CD4-positive, alpha-beta memory T cell (primary cell): ENCODE measurements at regions not wholly inside any gene's neighbourhood (a gene's known extent, or its start where the extent isn't known, plus 50 kb on each side); places are given as distances from the start of the nearest gene placed in this dataset.
"Not testable (repeated sequence)": the region's sequence is repeated elsewhere in the genome, so short reads cannot be mapped to it uniquely, and the experiment has no call there.

Experiments
- CTCF ChIA-PET: fragments of 350-600 bp; sonication (Branson Sonifier 250); formaldehyde crosslinking; loops from one replicate; lab custom pipeline; 2021; ENCODE audit warnings: inconsistent platforms; ENCODE audit not compliant: partially characterized antibody; lab: Charles Lee
- POLR2A ChIA-PET: fragments of 350-600 bp; sonication (Branson Sonifier 250); formaldehyde crosslinking; loops from one replicate; lab custom pipeline; 2021; ENCODE audit not compliant: partially characterized antibody; lab: Charles Lee
- DNase-seq, 5 donors: peaks; one replicate each; pipeline versions ENCODE4 v3.0.0 to v3.0.0-alpha.2; 2020 to 2022; ENCODE audit warnings: mixed read lengths in 1 of 5
- H3K27ac ChIP-seq: one replicate; pipeline ENCODE4 v1.7.0; 2013; ENCODE audit warnings: low read depth, low read length
- H3K27me3 ChIP-seq: 2 replicates; pipeline ENCODE4 v1.7.0; 2013; ENCODE audit warnings: mild to moderate bottlenecking, low read length, moderate library complexity; ENCODE audit not compliant: insufficient read depth
- H3K36me3 ChIP-seq: 2 replicates; pipeline ENCODE4 v1.7.0; 2013; ENCODE audit warnings: mild to moderate bottlenecking, low read length, moderate library complexity; ENCODE audit not compliant: insufficient read depth
- H3K4me1 ChIP-seq: 2 replicates; pipeline ENCODE4 v1.7.0; 2013; ENCODE audit warnings: mild to moderate bottlenecking, low read length, moderate library complexity; ENCODE audit not compliant: insufficient read depth
- H3K4me3 ChIP-seq, 2 donors: one replicate each; pipeline ENCODE4 v1.7.0; 2013; ENCODE audit warnings: low read length in 2 of 2, mild to moderate bottlenecking in 1 of 2
- H3K9me3 ChIP-seq, 2 donors: one replicate each; pipeline ENCODE4 v1.7.0; 2013; ENCODE audit warnings: low read length in 2 of 2, control low read depth in 1 of 2; ENCODE audit not compliant: control insufficient read depth in 1 of 2
- H3K27ac Mint-ChIP-seq, 7 donors: one replicate each; pipeline ENCODE4 v1.8.0; 2020 to 2021; ENCODE audit warnings: mixed read lengths in 7 of 7, mild to moderate bottlenecking in 6 of 7, inconsistent platforms in 3 of 7, moderate library complexity in 3 of 7
- H3K27me3 Mint-ChIP-seq, 2 donors: one replicate each; pipeline ENCODE4 v1.8.0; 2020 to 2021; ENCODE audit warnings: mixed read lengths in 2 of 2
- H3K36me3 Mint-ChIP-seq, 2 donors: one replicate each; pipeline ENCODE4 v1.8.0; 2020 to 2021; ENCODE audit warnings: mixed read lengths in 2 of 2, inconsistent platforms in 1 of 2, mild to moderate bottlenecking in 1 of 2
- H3K4me1 Mint-ChIP-seq, 4 donors: one replicate each; pipeline ENCODE4 v1.8.0; 2020 to 2021; ENCODE audit warnings: mixed read lengths in 4 of 4, mild to moderate bottlenecking in 1 of 4
- H3K4me3 Mint-ChIP-seq, 8 donors: one replicate each; pipeline ENCODE4 v1.8.0; 2020 to 2021; ENCODE audit warnings: mixed read lengths in 8 of 8, mild to moderate bottlenecking in 7 of 8, moderate library complexity in 6 of 8, inconsistent platforms in 3 of 8
- H3K9me3 Mint-ChIP-seq, 8 donors: one replicate each; pipeline ENCODE4 v1.8.0; 2020 to 2021; ENCODE audit warnings: mixed read lengths in 8 of 8, mild to moderate bottlenecking in 5 of 8, inconsistent platforms in 3 of 8, moderate library complexity in 1 of 8
- intact Hi-C: fragments of 100-400 bp; cut with micrococcal nuclease; formaldehyde crosslinking; loops from one replicate; pipeline ENCODE4 v1.15.1; 2023

DNA sequence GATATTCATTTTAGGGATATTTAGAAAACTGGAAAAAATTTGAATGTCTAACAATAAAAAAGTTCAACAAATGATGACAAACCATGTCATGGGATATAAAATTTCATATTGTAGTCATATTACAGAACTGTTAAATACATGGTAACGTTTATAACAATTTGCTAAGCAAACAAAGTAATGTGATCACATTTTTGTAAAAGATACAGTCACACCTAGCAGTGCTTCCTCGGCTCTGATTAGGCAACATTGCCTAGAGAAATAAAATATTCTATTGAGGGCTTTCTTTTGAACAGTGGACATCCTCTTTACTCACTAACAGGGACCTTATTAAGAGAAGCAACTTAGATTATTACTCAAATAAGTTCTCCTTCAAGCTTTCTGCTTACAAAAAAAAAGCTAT lies 605.5 kb downstream of the GATA3 start:
- Histone ChIP-seq H3K4me1 (no peaks in the 10 kb centered on the region), H3K4me3 (no peak overlapping the region), H3K27ac (no peak overlapping the region), H3K27me3 (no peaks in the 10 kb centered on the region), H3K9me3 (no peaks in the 10 kb centered on the region), H3K36me3 (no peaks in the 10 kb centered on the region)
- Mint-ChIP-seq H3K4me1 (no peaks in the 10 kb centered on the region), H3K27me3 (peaks cover 0 to 8% of the 10 kb centered on the region in 2 donors), H3K4me3 (no peak overlapping the region), H3K27ac (no peak overlapping the region), H3K9me3 (peaks cover 0 to 6% (median 0%) of the 10 kb centered on the region in 8 donors), H3K36me3 (no peaks in the 10 kb centered on the region)
- intact Hi-C loops: no loop called here
- CTCF ChIA-PET: no interaction called here
- POLR2A ChIA-PET: no interaction called here
- no peak for DNase-seq

DNA sequence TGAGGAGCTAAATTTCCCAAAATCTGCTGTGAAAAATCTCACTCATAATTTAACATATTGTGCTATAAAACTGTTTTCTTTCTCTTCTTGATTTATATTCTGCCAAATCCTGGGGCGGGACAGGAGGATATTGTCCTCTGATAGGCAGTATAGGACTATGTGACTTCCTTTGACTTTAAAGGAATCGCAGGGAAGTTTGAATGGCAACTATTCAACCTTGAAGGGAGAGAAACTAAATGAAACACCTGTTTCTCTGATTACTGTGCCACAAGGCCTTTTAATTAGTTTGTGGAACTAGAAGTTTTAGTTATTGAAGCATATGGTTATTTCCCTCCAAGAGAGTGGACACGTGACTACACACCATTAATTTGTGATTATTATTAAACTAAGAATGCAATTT lies 607.4 kb downstream of the GATA3 start:
- POLR2A ChIA-PET: no interaction called here

DNA sequence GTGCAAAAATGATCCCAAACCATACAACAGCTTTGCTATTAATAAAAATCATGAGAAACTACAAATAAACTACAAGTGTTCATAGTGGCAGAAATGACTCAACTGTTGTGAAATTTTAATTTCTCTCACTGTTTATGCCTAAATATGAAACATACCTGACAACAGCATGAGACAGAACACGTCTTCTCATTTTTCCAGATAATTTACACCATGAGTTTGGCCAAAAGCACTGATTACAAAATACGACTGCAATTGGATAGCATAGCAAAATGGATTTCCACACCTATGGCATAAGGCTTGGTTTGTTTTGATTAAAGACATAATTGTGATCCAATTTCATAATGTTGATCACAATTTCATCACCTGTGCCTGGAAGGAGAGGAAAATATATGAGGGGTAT lies 608.6 kb downstream of the GATA3 start:
- no peak overlapping the region for H3K4me3 ChIP-seq
- H3K4me1 Mint-ChIP-seq: no peaks in the 10 kb centered on the region
- H3K27me3 ChIP-seq: no peaks in the 10 kb centered on the region
- no peaks in the 10 kb centered on the region for H3K9me3 ChIP-seq
- peaks cover 0 to 7% (median 3%) of the 10 kb centered on the region in 8 donors for H3K9me3 Mint-ChIP-seq
- no peak for DNase-seq
- intact Hi-C loops: no loop called here
- H3K36me3 ChIP-seq: no peaks in the 10 kb centered on the region
- ChIA-PET CTCF (no interaction called here), POLR2A (no interaction called here)
- H3K4me3 Mint-ChIP-seq: no peak overlapping the region
- no peaks in the 10 kb centered on the region for H3K4me1 ChIP-seq
- H3K27ac Mint-ChIP-seq: no peak overlapping the region
- H3K36me3 Mint-ChIP-seq: no peaks in the 10 kb centered on the region
- H3K27me3 Mint-ChIP-seq: peaks cover 0 to 5% of the 10 kb centered on the region in 2 donors
- no peak overlapping the region for H3K27ac ChIP-seq

More for the DNA sequence above, 607.4 kb downstream of the GATA3 start:
- H3K4me1 ChIP-seq: no peaks in the 10 kb centered on the region
- H3K4me3 ChIP-seq: no peak overlapping the region
- no peak for DNase-seq
- H3K27ac ChIP-seq: no peak overlapping the region
- H3K27me3 Mint-ChIP-seq: peaks cover 0 to 3% of the 10 kb centered on the region in 2 donors
- CTCF ChIA-PET: no interaction called here
- H3K9me3 ChIP-seq: no peaks in the 10 kb centered on the region
- no peaks in the 10 kb centered on the region for H3K27me3 ChIP-seq
- intact Hi-C loops: no loop called here
- no peak overlapping the region for H3K4me3 Mint-ChIP-seq
- H3K27ac Mint-ChIP-seq: no peak overlapping the region
- no peaks in the 10 kb centered on the region for H3K36me3 Mint-ChIP-seq
- no peaks in the 10 kb centered on the region for H3K4me1 Mint-ChIP-seq
- peaks cover 0 to 6% (median 0%) of the 10 kb centered on the region in 8 donors for H3K9me3 Mint-ChIP-seq
- no peaks in the 10 kb centered on the region for H3K36me3 ChIP-seq

DNA sequence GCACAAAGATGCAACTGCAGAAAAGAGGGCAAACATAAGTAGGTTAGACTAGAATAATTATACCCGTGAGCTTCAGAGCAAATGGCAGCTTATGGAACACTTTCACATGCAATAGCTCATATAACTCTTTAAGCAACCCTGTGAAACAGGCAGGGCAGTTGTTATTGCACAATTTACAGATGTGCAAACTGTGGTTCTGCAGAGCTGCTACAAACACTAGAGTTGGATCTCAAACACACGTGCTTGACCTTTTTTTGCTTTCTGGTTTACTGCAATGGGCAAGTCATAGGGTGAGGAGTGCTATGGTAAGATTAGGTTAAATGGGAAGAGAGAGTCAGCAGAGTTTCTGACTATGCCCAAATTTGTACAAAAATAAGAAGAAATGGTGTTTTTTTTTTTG lies 610.8 kb downstream of the GATA3 start:
- no peaks in the 10 kb centered on the region for H3K4me1 ChIP-seq
- intact Hi-C loops: no loop called here
- no peaks in the 10 kb centered on the region for H3K9me3 ChIP-seq
- H3K36me3 ChIP-seq: no peaks in the 10 kb centered on the region
- DNase-seq: no peak
- Mint-ChIP-seq H3K27ac (no peak overlapping the region), H3K36me3 (no peaks in the 10 kb centered on the region), H3K9me3 (peaks cover 0 to 10% (median 4%) of the 10 kb centered on the region in 8 donors), H3K27me3 (peaks cover 0 to 2% of the 10 kb centered on the region in 2 donors), H3K4me1 (no peaks in the 10 kb centered on the region), H3K4me3 (no peak overlapping the region)
- POLR2A ChIA-PET: no interaction called here
- H3K27me3 ChIP-seq: no peaks in the 10 kb centered on the region
- no peak overlapping the region for H3K4me3 ChIP-seq
- CTCF ChIA-PET: no interaction called here
- H3K27ac ChIP-seq: no peak overlapping the region

DNA sequence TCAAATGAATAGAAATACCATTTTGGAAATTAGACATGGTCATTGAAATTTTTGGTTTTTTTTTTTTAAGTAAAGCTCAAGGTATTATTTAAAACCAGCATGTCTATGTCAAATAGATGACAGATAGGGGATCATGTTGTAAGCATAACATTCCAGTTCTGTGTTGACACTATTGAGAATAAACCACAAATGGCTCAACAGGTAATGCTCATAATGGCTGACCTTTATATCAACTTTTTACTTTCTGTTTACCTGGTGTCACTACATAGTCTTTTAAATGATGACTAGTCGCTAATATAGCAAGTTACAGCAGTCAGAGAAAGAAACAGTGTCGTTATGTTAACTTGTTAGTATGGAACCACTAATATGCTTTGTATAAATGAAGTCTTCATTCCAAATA lies 616.0 kb downstream of the GATA3 start:
- no peaks in the 10 kb centered on the region for H3K36me3 Mint-ChIP-seq
- POLR2A ChIA-PET: no interaction called here
- H3K4me1 Mint-ChIP-seq: no peaks in the 10 kb centered on the region
- H3K27ac ChIP-seq: no peak overlapping the region
- peaks cover 0 to 15% (median 8%) of the 10 kb centered on the region in 8 donors for H3K9me3 Mint-ChIP-seq
- no peak overlapping the region for H3K4me3 Mint-ChIP-seq
- no peaks in the 10 kb centered on the region for H3K27me3 ChIP-seq
- H3K9me3 ChIP-seq: no peaks in the 10 kb centered on the region
- H3K4me3 ChIP-seq: no peak overlapping the region
- no peaks in the 10 kb centered on the region for H3K36me3 ChIP-seq
- peaks cover 1 to 2% of the 10 kb centered on the region in 2 donors for H3K27me3 Mint-ChIP-seq
- H3K4me1 ChIP-seq: no peaks in the 10 kb centered on the region
- intact Hi-C loops: no loop called here
- CTCF ChIA-PET: no interaction called here
- H3K27ac Mint-ChIP-seq: no peak overlapping the region
- no peak for DNase-seq

DNA sequence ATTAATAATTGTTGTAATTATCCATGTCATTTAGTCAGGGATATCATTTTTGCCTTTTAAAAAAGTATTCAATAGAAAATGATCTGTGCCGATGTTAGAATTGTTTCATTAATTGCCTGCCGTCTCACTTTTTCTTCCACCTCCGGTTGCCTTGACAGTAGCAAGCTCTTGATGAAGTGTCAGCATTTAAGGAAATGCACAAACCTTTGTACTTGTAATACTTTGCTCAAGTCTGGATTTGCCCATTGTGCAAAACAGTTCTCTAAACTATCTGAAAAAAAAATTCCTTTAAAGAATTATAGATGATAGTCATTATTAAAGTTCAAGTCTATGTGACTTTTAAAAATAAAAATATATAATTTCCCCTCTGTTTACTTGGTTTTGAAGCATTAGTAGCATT lies 619.7 kb downstream of the GATA3 start:
- H3K27ac ChIP-seq: no peak overlapping the region
- intact Hi-C loops: no loop called here
- no peak overlapping the region for H3K4me3 Mint-ChIP-seq
- ChIA-PET POLR2A (no interaction called here), CTCF (no interaction called here)
- no peaks in the 10 kb centered on the region for H3K27me3 ChIP-seq
- peaks cover 0 to 3% of the 10 kb centered on the region in 2 donors for H3K27me3 Mint-ChIP-seq
- no peaks in the 10 kb centered on the region for H3K9me3 ChIP-seq
- H3K4me1 ChIP-seq: no peaks in the 10 kb centered on the region
- DNase-seq: no peak
- H3K4me1 Mint-ChIP-seq: peaks cover 0 to 1% (median 0%) of the 10 kb centered on the region in 4 donors
- peaks cover 0 to 12% (median 1%) of the 10 kb centered on the region in 8 donors for H3K9me3 Mint-ChIP-seq
- H3K4me3 ChIP-seq: no peak overlapping the region
- no peak overlapping the region for H3K27ac Mint-ChIP-seq
- H3K36me3 Mint-ChIP-seq: no peaks in the 10 kb centered on the region
- H3K36me3 ChIP-seq: no peaks in the 10 kb centered on the region

DNA sequence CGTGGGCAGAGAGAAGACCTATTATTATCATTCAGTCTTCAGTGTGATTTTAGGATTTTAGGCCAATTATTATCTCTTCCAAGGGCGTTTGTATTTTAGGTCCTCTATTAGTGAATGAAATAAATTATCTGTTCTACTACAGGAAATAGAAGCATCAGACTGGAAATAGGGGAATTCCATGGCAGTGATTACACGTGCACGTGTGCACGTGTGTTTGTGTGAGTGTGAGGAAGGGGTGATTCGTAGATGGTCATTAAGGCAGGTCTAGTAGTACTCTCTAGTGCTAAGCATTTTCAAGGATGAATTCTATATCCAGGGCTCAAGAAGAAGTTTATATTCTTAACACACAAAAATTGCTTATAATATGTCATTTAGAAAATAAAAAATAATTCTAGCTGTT lies 623.2 kb downstream of the GATA3 start:
- intact Hi-C loops: no loop called here
- H3K27me3 Mint-ChIP-seq: peaks cover 1 to 8% of the 10 kb centered on the region in 2 donors
- no peaks in the 10 kb centered on the region for H3K36me3 Mint-ChIP-seq
- Histone ChIP-seq H3K9me3 (no peaks in the 10 kb centered on the region), H3K36me3 (no peaks in the 10 kb centered on the region), H3K27me3 (no peaks in the 10 kb centered on the region), H3K27ac (no peak overlapping the region), H3K4me1 (no peaks in the 10 kb centered on the region), H3K4me3 (no peak overlapping the region)
- ChIA-PET POLR2A (no interaction called here), CTCF (no interaction called here)
- H3K4me1 Mint-ChIP-seq: peaks cover 0 to 1% (median 0%) of the 10 kb centered on the region in 4 donors
- no peak overlapping the region for H3K4me3 Mint-ChIP-seq
- peaks cover 0 to 3% (median 0%) of the 10 kb centered on the region in 8 donors for H3K9me3 Mint-ChIP-seq
- no peak for DNase-seq
- H3K27ac Mint-ChIP-seq: no peak overlapping the region

DNA sequence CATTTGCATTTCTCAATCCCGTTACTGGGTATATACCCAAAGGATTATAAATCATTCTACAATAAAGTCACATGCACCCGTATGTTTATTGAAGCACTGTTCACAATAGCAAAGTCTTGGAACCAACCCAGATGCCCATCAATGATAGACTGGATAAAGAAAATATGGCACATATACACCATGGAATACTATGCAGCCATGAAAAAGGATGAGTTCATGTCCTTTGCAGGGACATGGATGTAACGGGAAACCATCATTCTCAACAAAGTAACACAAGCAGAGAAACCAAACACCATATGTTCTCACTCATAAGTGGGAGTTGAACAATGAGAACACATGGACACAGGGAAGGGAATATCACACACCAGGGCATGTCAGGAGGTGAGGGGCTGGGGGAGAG lies 630.4 kb downstream of the GATA3 start:
- H3K27me3 Mint-ChIP-seq, H3K36me3 Mint-ChIP-seq, H3K4me3 ChIP-seq, H3K36me3 ChIP-seq, H3K27ac Mint-ChIP-seq, CTCF ChIA-PET, H3K4me3 Mint-ChIP-seq, H3K4me1 ChIP-seq, POLR2A ChIA-PET, intact Hi-C loops, H3K9me3 Mint-ChIP-seq, H3K27me3 ChIP-seq, DNase-seq, H3K9me3 ChIP-seq, H3K4me1 Mint-ChIP-seq, H3K27ac ChIP-seq: not testable (repeated sequence)
